Stimulated activated memory B cell treated with anti-CD40 and anti-IgM and Interleukin-4, amounts not matched to agents 10 μg/mL and 1 μg/mL and 100 μg/mL, for 72 hours (primary cell): ENCODE measurements at regions not wholly inside any gene's neighbourhood (a gene's known extent, or its start where the extent isn't known, plus 50 kb on each side); places are given as distances from the start of the nearest gene placed in this dataset.

Experiments used
- ATAC-seq: fragments of 150-1000 bp; cut with Tn5 transposase; 2 replicates; pipeline ENCODE4 v1.10.0; 2021
- H3K27ac Mint-ChIP-seq: one replicate; pipeline ENCODE4 v1.8.0; 2022; ENCODE audit warnings: mild to moderate bottlenecking, mixed read lengths
- H3K27me3 Mint-ChIP-seq: one replicate; pipeline ENCODE4 v1.8.0; 2022; ENCODE audit warnings: mixed read lengths
- H3K36me3 Mint-ChIP-seq: one replicate; pipeline ENCODE4 v1.8.0; 2022; ENCODE audit warnings: mixed read lengths
- H3K4me1 Mint-ChIP-seq: one replicate; pipeline ENCODE4 v1.8.0; 2022; ENCODE audit warnings: mixed read lengths
- H3K4me3 Mint-ChIP-seq: one replicate; pipeline ENCODE4 v1.8.0; 2022; ENCODE audit warnings: mild to moderate bottlenecking, moderate library complexity, mixed read lengths
- H3K9me3 Mint-ChIP-seq: one replicate; pipeline ENCODE4 v1.8.0; 2022; ENCODE audit warnings: mixed read lengths

DNA sequence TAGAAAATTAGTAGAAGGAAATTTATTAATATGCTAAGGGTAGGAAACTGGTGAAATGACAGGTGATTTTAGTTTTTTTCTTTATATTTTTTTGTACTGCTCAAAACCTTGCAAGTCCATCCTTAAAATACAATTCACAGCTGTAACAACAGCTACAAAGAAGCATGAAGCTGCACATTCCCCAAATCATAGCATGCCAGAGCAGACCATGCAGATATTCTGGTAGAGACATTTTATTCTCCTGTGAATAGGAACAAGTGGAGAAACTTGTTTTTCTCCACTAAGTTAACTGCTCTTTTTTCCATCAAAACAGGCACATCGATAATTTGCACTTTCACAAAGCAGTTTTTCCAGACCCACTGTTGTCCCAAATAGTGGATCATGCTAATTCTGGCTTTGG, 1125.7 kb downstream of the BRINP3 start:
- Mint-ChIP-seq H3K4me3 (no peak overlapping the region), H3K4me1 (no peaks in the 10 kb centered on the region), H3K27me3 (no peaks in the 10 kb centered on the region), H3K9me3 (peaks cover 3% of the 10 kb centered on the region), H3K36me3 (no peaks in the 10 kb centered on the region), H3K27ac (no peak overlapping the region)
- ATAC-seq, result no peak

- Mint-ChIP-seq H3K27me3 (no peaks in the 10 kb centered on the region), H3K9me3 (peaks cover 3% of the 10 kb centered on the region), H3K4me3 (no peak overlapping the region), H3K4me1 (no peaks in the 10 kb centered on the region), H3K27ac (no peak overlapping the region), H3K36me3 (no peaks in the 10 kb centered on the region)
- ATAC-seq, result no peak
Measured at GRCh38 chr1:189356206-189356605, 1121.5 kb downstream of the BRINP3 start.

DNA sequence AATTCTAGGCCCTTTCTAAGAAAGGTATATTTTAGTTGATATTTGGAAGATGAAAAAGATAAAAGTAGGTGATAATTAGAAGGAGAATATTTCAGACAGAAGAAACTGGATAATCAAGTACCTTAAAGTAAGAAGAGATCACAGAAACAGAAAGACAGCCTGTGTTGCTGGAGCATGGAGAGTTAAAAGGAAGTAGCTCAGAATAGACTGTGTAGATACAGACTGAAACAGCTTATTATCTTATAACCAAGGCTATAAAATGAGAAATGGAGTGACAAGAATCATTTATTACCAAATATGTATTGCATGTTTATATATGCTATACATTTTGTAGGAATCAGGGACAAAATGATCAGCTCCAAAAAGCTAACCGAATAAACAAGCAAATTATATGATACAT, 1120.3 kb downstream of the BRINP3 start:
- Mint-ChIP-seq H3K4me1 (no peaks in the 10 kb centered on the region), H3K36me3 (no peaks in the 10 kb centered on the region), H3K27ac (no peak overlapping the region), H3K4me3 (no peak overlapping the region), H3K27me3 (no peaks in the 10 kb centered on the region), H3K9me3 (peaks cover 3% of the 10 kb centered on the region)
- ATAC-seq, result no peak

DNA sequence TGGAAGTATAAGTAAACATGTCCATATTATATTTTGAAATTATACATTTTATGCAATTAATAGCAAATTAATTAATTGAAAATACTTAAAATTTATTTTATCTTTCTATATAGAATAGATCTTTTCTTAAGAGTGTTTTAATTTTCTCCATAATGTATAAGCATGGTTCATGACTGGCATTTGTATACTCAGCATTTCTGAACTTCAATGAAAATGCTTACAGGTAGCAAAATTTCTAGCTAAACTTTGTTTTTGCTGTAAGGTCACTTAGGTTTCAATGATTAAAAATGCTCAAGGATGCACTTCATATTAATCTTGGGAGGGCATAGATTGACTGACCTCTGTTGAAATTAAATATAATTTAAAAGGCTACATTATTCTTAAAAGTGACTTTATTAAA, 1108.1 kb downstream of the BRINP3 start:
- Mint-ChIP-seq H3K9me3 (peaks cover 3% of the 10 kb centered on the region), H3K27ac (no peak overlapping the region)
- no peak for ATAC-seq

DNA sequence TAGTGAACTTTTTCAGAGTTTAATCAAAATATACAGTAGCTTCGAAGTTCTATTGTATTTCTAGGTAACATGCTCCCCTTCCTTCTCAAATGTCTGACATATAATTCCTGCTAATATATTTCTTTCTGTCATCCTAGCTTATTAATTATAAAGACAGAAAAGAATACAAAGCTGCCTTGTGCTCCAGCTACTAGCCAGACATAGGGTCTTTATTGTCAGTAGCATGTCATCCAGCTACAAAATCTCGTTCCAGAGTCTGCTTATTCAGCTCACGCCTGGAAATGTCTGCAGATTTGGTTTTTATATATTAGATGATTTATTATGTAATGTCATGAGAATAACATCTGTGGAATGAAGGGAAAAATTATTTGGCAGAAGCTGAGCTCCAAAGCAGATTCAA, 1102.8 kb downstream of the BRINP3 start:
- H3K4me1 Mint-ChIP-seq, result no peaks in the 10 kb centered on the region
- H3K9me3 Mint-ChIP-seq, result peaks cover 8% of the 10 kb centered on the region
- no peak overlapping the region for H3K4me3 Mint-ChIP-seq
- no peak for ATAC-seq
- no peak overlapping the region for H3K27ac Mint-ChIP-seq
- H3K36me3 Mint-ChIP-seq, result no peaks in the 10 kb centered on the region
- no peaks in the 10 kb centered on the region for H3K27me3 Mint-ChIP-seq

More for the DNA sequence above, 1108.1 kb downstream of the BRINP3 start:
- H3K27me3 Mint-ChIP-seq, result no peaks in the 10 kb centered on the region
- H3K4me3 Mint-ChIP-seq, result no peak overlapping the region
- no peaks in the 10 kb centered on the region for H3K36me3 Mint-ChIP-seq
- H3K4me1 Mint-ChIP-seq, result no peaks in the 10 kb centered on the region

- ATAC-seq, result no peak
- Mint-ChIP-seq H3K27ac (no peak overlapping the region), H3K27me3 (no peaks in the 10 kb centered on the region), H3K4me1 (no peaks in the 10 kb centered on the region), H3K9me3 (peaks cover 5% of the 10 kb centered on the region), H3K4me3 (no peak overlapping the region), H3K36me3 (no peaks in the 10 kb centered on the region)
Measured at GRCh38 chr1:189405419-189405818, 1072.2 kb downstream of the BRINP3 start.

DNA sequence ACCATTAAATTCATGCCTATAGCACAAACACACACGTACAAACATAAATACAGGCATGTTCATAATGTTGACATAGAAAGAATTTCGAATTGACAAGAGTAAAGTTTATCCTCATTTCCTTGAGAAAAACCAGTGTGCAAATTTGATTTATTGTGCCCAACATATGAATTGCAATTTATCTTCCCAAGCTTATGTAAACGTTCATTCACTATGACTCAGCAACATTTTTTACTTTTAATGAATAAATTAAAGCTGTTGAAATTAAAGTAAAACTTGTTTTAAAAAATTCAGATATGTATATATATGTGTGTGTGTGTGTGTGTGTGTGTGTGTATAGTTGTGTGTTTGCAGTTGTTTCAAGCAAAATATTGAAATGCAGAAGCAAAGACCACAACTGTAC, 1067.9 kb downstream of the BRINP3 start:
- Mint-ChIP-seq H3K36me3 (no peaks in the 10 kb centered on the region), H3K4me1 (no peaks in the 10 kb centered on the region), H3K4me3 (no peak overlapping the region), H3K27ac (no peak overlapping the region), H3K27me3 (no peaks in the 10 kb centered on the region), H3K9me3 (peaks cover 7% of the 10 kb centered on the region)
- no peak for ATAC-seq

GRCh38 chr1:189424746-189425331, 1052.8 kb downstream of the BRINP3 start:
- no peaks in the 10 kb centered on the region for H3K36me3 Mint-ChIP-seq
- H3K27ac Mint-ChIP-seq, result no peak overlapping the region
- H3K27me3 Mint-ChIP-seq, result no peaks in the 10 kb centered on the region
- H3K4me3 Mint-ChIP-seq, result no peak overlapping the region
- no peaks in the 10 kb centered on the region for H3K9me3 Mint-ChIP-seq
- ATAC-seq, result no peak
- no peaks in the 10 kb centered on the region for H3K4me1 Mint-ChIP-seq

GRCh38 chr1:189429610-189430009, 1048.1 kb downstream of the BRINP3 start:
- Mint-ChIP-seq H3K27ac (no peak overlapping the region), H3K9me3 (no peaks in the 10 kb centered on the region), H3K36me3 (no peaks in the 10 kb centered on the region), H3K27me3 (no peaks in the 10 kb centered on the region), H3K4me3 (no peak overlapping the region), H3K4me1 (no peaks in the 10 kb centered on the region)
- no peak for ATAC-seq

DNA sequence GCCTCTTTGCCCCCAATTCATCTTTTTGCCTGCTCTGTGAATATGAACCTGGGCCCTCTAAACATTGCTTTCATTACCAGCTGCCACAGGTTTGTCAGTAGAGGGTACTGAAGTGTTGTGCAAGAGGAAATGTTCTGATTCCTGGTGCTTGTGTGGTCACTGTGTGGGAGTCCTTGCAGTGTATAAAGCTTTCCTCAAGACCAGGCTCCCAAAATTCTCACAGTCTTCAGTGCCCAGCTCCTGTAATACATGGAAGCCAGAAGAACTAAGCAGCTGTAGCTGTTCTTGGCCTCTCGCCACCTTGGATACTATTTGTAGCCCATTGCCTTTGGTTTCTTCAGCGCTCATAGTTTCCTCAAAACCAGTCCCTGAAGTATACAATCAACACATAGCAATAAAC, 1046.2 kb downstream of the BRINP3 start:
- no peaks in the 10 kb centered on the region for H3K4me1 Mint-ChIP-seq
- H3K27ac Mint-ChIP-seq, result no peak overlapping the region
- H3K4me3 Mint-ChIP-seq, result no peak overlapping the region
- H3K9me3 Mint-ChIP-seq, result peaks cover 5% of the 10 kb centered on the region
- ATAC-seq, result no peak
- no peaks in the 10 kb centered on the region for H3K36me3 Mint-ChIP-seq
- H3K27me3 Mint-ChIP-seq, result no peaks in the 10 kb centered on the region

DNA sequence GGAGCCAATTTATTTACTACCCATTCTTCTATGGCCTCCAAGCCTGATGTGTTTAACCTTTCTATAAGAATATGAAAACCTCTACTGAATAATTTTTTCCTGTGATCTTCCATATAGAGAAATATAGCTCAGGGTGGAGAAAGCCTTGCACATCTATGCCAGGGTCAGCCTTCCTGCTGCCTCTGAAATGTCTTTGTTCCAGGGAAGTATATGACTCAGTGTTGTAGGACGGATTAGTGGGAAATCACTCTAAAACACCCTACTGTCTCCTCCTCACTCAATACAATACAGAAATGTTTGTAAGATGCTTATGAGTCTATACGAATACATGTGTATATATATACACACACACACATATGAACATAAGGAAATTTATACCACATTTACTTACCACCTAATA, 1044.9 kb downstream of the BRINP3 start:
- no peak for ATAC-seq
- H3K4me3 Mint-ChIP-seq, result no peak overlapping the region

DNA sequence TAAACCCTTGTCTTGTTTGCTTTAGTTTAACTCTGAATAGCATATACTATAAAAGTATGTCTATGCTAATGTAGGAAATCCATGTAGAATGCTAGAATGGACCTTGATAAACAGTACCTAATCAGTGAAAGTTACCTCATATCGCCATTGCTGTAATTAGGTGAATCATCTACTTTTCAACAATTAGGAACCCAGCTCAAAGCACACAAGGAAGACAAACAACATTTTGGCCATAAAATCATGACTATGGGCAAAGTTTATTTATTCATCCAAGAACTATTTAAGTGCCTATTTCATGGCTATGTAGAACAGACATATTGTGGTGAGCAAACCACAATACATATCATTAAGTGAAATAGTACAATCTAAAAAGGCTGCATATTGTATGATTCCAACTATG, 1043.2 kb downstream of the BRINP3 start:
- Mint-ChIP-seq H3K4me1 (no peaks in the 10 kb centered on the region), H3K27ac (no peak overlapping the region), H3K4me3 (no peak overlapping the region), H3K36me3 (no peaks in the 10 kb centered on the region), H3K9me3 (peaks cover 5% of the 10 kb centered on the region), H3K27me3 (no peaks in the 10 kb centered on the region)
- no peak for ATAC-seq

More for the DNA sequence above, 1044.9 kb downstream of the BRINP3 start:
- Mint-ChIP-seq H3K36me3 (no peaks in the 10 kb centered on the region), H3K27ac (no peak overlapping the region), H3K9me3 (peaks cover 5% of the 10 kb centered on the region), H3K4me1 (no peaks in the 10 kb centered on the region), H3K27me3 (no peaks in the 10 kb centered on the region)

GRCh38 chr1:189435398-189435797, 1042.3 kb downstream of the BRINP3 start:
- H3K27me3 Mint-ChIP-seq, result no peaks in the 10 kb centered on the region
- H3K27ac Mint-ChIP-seq, result no peak overlapping the region
- no peaks in the 10 kb centered on the region for H3K4me1 Mint-ChIP-seq
- no peaks in the 10 kb centered on the region for H3K36me3 Mint-ChIP-seq
- H3K4me3 Mint-ChIP-seq, result no peak overlapping the region
- ATAC-seq, result no peak
- H3K9me3 Mint-ChIP-seq, result peaks cover 5% of the 10 kb centered on the region

GRCh38 chr1:189438808-189439207, 1038.9 kb downstream of the BRINP3 start:
- ATAC-seq, result no peak
- no peaks in the 10 kb centered on the region for H3K36me3 Mint-ChIP-seq
- no peak overlapping the region for H3K4me3 Mint-ChIP-seq
- H3K4me1 Mint-ChIP-seq, result no peaks in the 10 kb centered on the region
- H3K9me3 Mint-ChIP-seq, result peaks cover 5% of the 10 kb centered on the region
- no peak overlapping the region for H3K27ac Mint-ChIP-seq
- no peaks in the 10 kb centered on the region for H3K27me3 Mint-ChIP-seq

- ATAC-seq, result no peak
- no peaks in the 10 kb centered on the region for H3K4me1 Mint-ChIP-seq
- no peaks in the 10 kb centered on the region for H3K36me3 Mint-ChIP-seq
- no peaks in the 10 kb centered on the region for H3K9me3 Mint-ChIP-seq
- H3K27ac Mint-ChIP-seq, result no peak overlapping the region
- no peaks in the 10 kb centered on the region for H3K27me3 Mint-ChIP-seq
- no peak overlapping the region for H3K4me3 Mint-ChIP-seq
Measured at GRCh38 chr1:189463166-189463565, 1014.5 kb downstream of the BRINP3 start.

- Mint-ChIP-seq H3K9me3 (no peaks in the 10 kb centered on the region), H3K36me3 (no peaks in the 10 kb centered on the region), H3K27ac (no peak overlapping the region), H3K27me3 (no peaks in the 10 kb centered on the region), H3K4me3 (no peak overlapping the region), H3K4me1 (no peaks in the 10 kb centered on the region)
- no peak for ATAC-seq
Measured at GRCh38 chr1:189496768-189497167, 980.9 kb downstream of the BRINP3 start.

GRCh38 chr1:189499736-189500135, 977.9 kb downstream of the BRINP3 start:
- H3K4me1 Mint-ChIP-seq, result no peaks in the 10 kb centered on the region
- no peak overlapping the region for H3K27ac Mint-ChIP-seq
- no peak for ATAC-seq
- no peaks in the 10 kb centered on the region for H3K27me3 Mint-ChIP-seq
- H3K9me3 Mint-ChIP-seq, result peaks cover 4% of the 10 kb centered on the region
- H3K36me3 Mint-ChIP-seq, result no peaks in the 10 kb centered on the region
- H3K4me3 Mint-ChIP-seq, result no peak overlapping the region
